CD14-positive monocyte (primary cell): ENCODE measurements at regions not wholly inside any gene's neighbourhood (a gene's known extent, or its start where the extent isn't known, plus 50 kb on each side); places are given as distances from the start of the nearest gene placed in this dataset.

Source experiments
- DNase-seq, 3 donors: peaks; one replicate each; pipeline ENCODE4 v3.0.0-alpha.2; 2011 to 2022
- H2AFZ ChIP-seq: 2 replicates; pipeline ENCODE4 v1.6.0; 2012; ENCODE audit warnings: mild to moderate bottlenecking, low read depth, low read length, inconsistent platforms; ENCODE audit not compliant: insufficient read depth, poor library complexity, severe bottlenecking
- H3K27ac ChIP-seq, 2 donors: 1 replicate in 1 of 2; 2 replicates in 1 of 2; pipeline ENCODE4 v1.5.1; 2012 to 2013; ENCODE audit warnings: low read length in 2 of 2, control low read depth in 1 of 2, inconsistent platforms in 1 of 2, low read depth in 1 of 2, mild to moderate bottlenecking in 1 of 2
- H3K27me3 ChIP-seq, 2 donors: one replicate each; pipeline versions ENCODE4 v1.6.0 to v1.6.1; 2011 to 2013; ENCODE audit warnings: low read length in 2 of 2; ENCODE audit not compliant: control insufficient read depth in 2 of 2, insufficient read depth in 2 of 2
- H3K36me3 ChIP-seq, 2 donors: replicated peaks in 1 of 2; 1 replicate in 1 of 2; 2 replicates in 1 of 2; pipeline versions ENCODE4 v1.5.1 to v1.6.1; 2012 to 2013; ENCODE audit warnings: low read length in 2 of 2, control low read depth in 1 of 2, inconsistent platforms in 1 of 2, mild to moderate bottlenecking in 1 of 2; ENCODE audit not compliant: insufficient read depth in 2 of 2, control insufficient read depth in 1 of 2
- H3K4me1 ChIP-seq, 2 donors: 1 replicate in 1 of 2; 2 replicates in 1 of 2; pipeline versions ENCODE4 v1.5.1 to v1.6.1; 2012 to 2013; ENCODE audit warnings: low read length in 2 of 2, control low read depth in 1 of 2, inconsistent platforms in 1 of 2, mild to moderate bottlenecking in 1 of 2, moderate library complexity in 1 of 2; ENCODE audit not compliant: insufficient read depth in 2 of 2, control insufficient read depth in 1 of 2
- H3K4me2 ChIP-seq: replicated peaks from 2 replicates; pipeline ENCODE3; 2012; ENCODE audit warnings: low read length, moderate library complexity, mild to moderate bottlenecking; ENCODE audit not compliant: poor library complexity, severe bottlenecking; ENCODE audit errors: extremely low read depth
- H3K4me3 ChIP-seq, 3 experiments: fragments of 200-600 bp in 1 of 3; sonication (generic) in 1 of 3; replicated peaks in 1 of 3; 1 replicate in 2 of 3; 2 replicates in 1 of 3; pipeline ENCODE4 v1.5.1; 2011 to 2013; ENCODE audit warnings: low read length in 3 of 3, mild to moderate bottlenecking in 3 of 3, control low read depth in 2 of 3, low read depth in 2 of 3, inconsistent platforms in 1 of 3, moderate library complexity in 1 of 3
- H3K79me2 ChIP-seq: 2 replicates; pipeline ENCODE4 v1.6.0; 2012; ENCODE audit warnings: mild to moderate bottlenecking, control low read depth, inconsistent platforms, low read length, moderate library complexity; ENCODE audit not compliant: insufficient read depth
- H3K9ac ChIP-seq: 2 replicates; pipeline ENCODE4 v1.6.0; 2017; ENCODE audit warnings: low read length, mild to moderate bottlenecking; ENCODE audit not compliant: insufficient read depth, poor library complexity, severe bottlenecking
- H3K9me3 ChIP-seq, 2 donors: replicated peaks in 1 of 2; 1 replicate in 1 of 2; 2 replicates in 1 of 2; pipeline versions ENCODE4 v1.5.1 to v1.6.1; 2012 to 2013; ENCODE audit warnings: low read length in 2 of 2, control low read depth in 1 of 2; ENCODE audit not compliant: control insufficient read depth in 1 of 2, insufficient read depth in 1 of 2
- H4K20me1 ChIP-seq: 2 replicates; pipeline ENCODE4 v1.6.0; 2012; ENCODE audit warnings: mild to moderate bottlenecking, low read length, control low read depth, moderate library complexity; ENCODE audit not compliant: insufficient read depth
- H3K27ac Mint-ChIP-seq, 7 donors: one replicate each; pipeline ENCODE4 v1.8.0; 2020; ENCODE audit warnings: mild to moderate bottlenecking in 7 of 7, mixed read lengths in 7 of 7, moderate library complexity in 6 of 7, inconsistent platforms in 2 of 7
- H3K27me3 Mint-ChIP-seq, 3 donors: one replicate each; pipeline ENCODE4 v1.8.0; 2021 to 2022; ENCODE audit warnings: low read depth in 3 of 3, mild to moderate bottlenecking in 3 of 3, mixed read lengths in 3 of 3, moderate library complexity in 3 of 3, inconsistent platforms in 1 of 3
- H3K36me3 Mint-ChIP-seq, 2 donors: one replicate each; pipeline ENCODE4 v1.8.0; 2020; ENCODE audit warnings: mixed read lengths in 2 of 2, inconsistent platforms in 1 of 2, mild to moderate bottlenecking in 1 of 2
- H3K4me1 Mint-ChIP-seq: one replicate; pipeline ENCODE4 v1.8.0; 2020; ENCODE audit warnings: mild to moderate bottlenecking, mixed read lengths
- H3K4me3 Mint-ChIP-seq, 2 donors: one replicate each; pipeline ENCODE4 v1.8.0; 2020; ENCODE audit warnings: mild to moderate bottlenecking in 2 of 2, mixed read lengths in 2 of 2, moderate library complexity in 1 of 2
- H3K9me3 Mint-ChIP-seq, 7 donors: one replicate each; pipeline ENCODE4 v1.8.0; 2020 to 2022; ENCODE audit warnings: mixed read lengths in 7 of 7, mild to moderate bottlenecking in 6 of 7, moderate library complexity in 6 of 7, inconsistent platforms in 2 of 7
- WGBS: methylation state at CpG from one replicate; pipeline ENCODE4 v1.1.5; 2013; ENCODE audit warnings: missing lambda C conversion rate; ENCODE audit not compliant: insufficient coverage; 5-methylcytosine and 5-hydroxymethylcytosine counted together
- intact Hi-C, 2 donors: fragments of 100-400 bp; cut with micrococcal nuclease; formaldehyde crosslinking; loops; one replicate each; pipeline versions ENCODE4 v1.15.0 to v1.15.1; 2023
- TF ChIP-seq, protein P1 (sequence below): fragments of 200-600 bp; IDR thresholded peaks from one replicate; pipeline ENCODE4 v1.8.0; 2022; ENCODE audit warnings: antibody characterized with exemption, mild to moderate bottlenecking

DNA sequence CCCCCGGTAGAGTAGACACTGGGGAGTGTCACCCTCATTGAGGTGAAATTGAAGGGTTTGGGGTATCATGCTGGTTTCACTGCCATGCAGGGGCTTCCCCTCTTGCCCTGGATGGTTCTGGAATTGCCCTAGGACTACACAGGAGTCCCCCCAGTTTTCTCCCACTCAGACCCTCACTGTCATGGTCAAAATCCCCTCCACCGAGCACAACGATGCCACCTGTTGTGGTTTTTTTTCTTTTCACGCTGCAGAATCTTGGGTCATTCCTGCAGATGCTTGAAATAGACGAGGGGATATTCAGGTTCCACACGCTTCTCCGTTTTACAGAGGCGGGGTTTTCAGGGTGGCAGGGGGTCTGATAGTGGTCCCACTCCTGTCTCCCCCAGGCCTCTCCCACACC lies 255.6 kb downstream of the ENGASE start:
- no peaks in the 10 kb centered on the region for H3K9me3 Mint-ChIP-seq
- H3K4me1 ChIP-seq = no peaks in the 10 kb centered on the region
- no peaks in the 10 kb centered on the region for H3K9me3 ChIP-seq
- no peaks in the 10 kb centered on the region for H3K79me2 ChIP-seq
- H3K27ac ChIP-seq = no peak overlapping the region
- peaks cover 5 to 22% (median 15%) of the 10 kb centered on the region in 3 donors for H3K27me3 Mint-ChIP-seq
- no peaks in the 10 kb centered on the region for H3K4me1 Mint-ChIP-seq
- no peak overlapping the region for H3K27ac Mint-ChIP-seq
- H4K20me1 ChIP-seq = no peaks in the 10 kb centered on the region
- H3K36me3 ChIP-seq = no peaks in the 10 kb centered on the region
- H3K9ac ChIP-seq = no peak overlapping the region
- TF ChIP-seq, protein P1, sequence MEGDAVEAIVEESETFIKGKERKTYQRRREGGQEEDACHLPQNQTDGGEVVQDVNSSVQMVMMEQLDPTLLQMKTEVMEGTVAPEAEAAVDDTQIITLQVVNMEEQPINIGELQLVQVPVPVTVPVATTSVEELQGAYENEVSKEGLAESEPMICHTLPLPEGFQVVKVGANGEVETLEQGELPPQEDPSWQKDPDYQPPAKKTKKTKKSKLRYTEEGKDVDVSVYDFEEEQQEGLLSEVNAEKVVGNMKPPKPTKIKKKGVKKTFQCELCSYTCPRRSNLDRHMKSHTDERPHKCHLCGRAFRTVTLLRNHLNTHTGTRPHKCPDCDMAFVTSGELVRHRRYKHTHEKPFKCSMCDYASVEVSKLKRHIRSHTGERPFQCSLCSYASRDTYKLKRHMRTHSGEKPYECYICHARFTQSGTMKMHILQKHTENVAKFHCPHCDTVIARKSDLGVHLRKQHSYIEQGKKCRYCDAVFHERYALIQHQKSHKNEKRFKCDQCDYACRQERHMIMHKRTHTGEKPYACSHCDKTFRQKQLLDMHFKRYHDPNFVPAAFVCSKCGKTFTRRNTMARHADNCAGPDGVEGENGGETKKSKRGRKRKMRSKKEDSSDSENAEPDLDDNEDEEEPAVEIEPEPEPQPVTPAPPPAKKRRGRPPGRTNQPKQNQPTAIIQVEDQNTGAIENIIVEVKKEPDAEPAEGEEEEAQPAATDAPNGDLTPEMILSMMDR = no peak
- H3K36me3 Mint-ChIP-seq = no peaks in the 10 kb centered on the region
- no peak overlapping the region for H3K4me3 ChIP-seq
- no peak overlapping the region for H3K4me3 Mint-ChIP-seq
- H3K4me2 ChIP-seq = no peak overlapping the region
- DNase-seq = no peak
- WGBS = 75% methylated on average over 2 of the region's 8 CpGs
- H3K27me3 ChIP-seq = no peaks in the 10 kb centered on the region
- intact Hi-C loops = no loop called here
- no peak overlapping the region for H2AFZ ChIP-seq

DNA sequence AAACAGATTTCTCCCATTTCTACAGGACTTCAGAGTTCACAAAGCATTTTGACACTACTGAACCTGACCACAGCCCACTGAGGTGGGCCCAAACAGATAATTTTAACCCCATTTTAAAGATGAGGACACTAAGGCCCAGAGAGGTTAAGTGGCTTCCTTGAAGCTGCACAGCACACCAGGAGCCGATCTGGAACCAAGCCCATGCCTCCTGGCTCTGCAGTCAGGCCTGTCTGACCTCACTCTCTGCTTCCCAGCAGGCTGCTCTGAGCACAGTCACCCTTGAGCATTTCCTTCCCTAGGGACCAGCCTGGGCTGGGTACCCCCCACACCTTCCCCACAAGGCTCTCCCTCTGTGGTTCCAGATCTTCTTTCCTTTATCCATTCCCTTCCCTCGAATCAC lies 252.2 kb downstream of the ENGASE start:
- TF ChIP-seq, protein P1 = no peak
- H3K4me1 Mint-ChIP-seq = no peaks in the 10 kb centered on the region
- no peaks in the 10 kb centered on the region for H3K9me3 Mint-ChIP-seq
- Histone ChIP-seq H3K4me2 (no peak overlapping the region), H4K20me1 (no peaks in the 10 kb centered on the region), H3K27ac (no peak overlapping the region), H3K4me3 (no peak overlapping the region), H3K36me3 (no peaks in the 10 kb centered on the region), H3K27me3 (no peaks in the 10 kb centered on the region), H3K79me2 (no peaks in the 10 kb centered on the region), H3K9ac (no peak overlapping the region), H3K9me3 (no peaks in the 10 kb centered on the region), H2AFZ (no peak overlapping the region), H3K4me1 (no peaks in the 10 kb centered on the region)
- H3K27me3 Mint-ChIP-seq = peaks cover 3 to 10% (median 6%) of the 10 kb centered on the region in 3 donors
- no peak overlapping the region for H3K4me3 Mint-ChIP-seq
- intact Hi-C loops = no loop called here
- H3K27ac Mint-ChIP-seq = no peak overlapping the region
- no peaks in the 10 kb centered on the region for H3K36me3 Mint-ChIP-seq
- WGBS = 53% methylated on average over 2 of the region's 2 CpGs
- DNase-seq = no peak
